ENCODE measurements at regions not wholly inside any gene's neighbourhood (a gene's known extent, or its start where the extent isn't known, plus 50 kb on each side); places are given as distances from the start of the nearest gene placed in this dataset.

DNA sequence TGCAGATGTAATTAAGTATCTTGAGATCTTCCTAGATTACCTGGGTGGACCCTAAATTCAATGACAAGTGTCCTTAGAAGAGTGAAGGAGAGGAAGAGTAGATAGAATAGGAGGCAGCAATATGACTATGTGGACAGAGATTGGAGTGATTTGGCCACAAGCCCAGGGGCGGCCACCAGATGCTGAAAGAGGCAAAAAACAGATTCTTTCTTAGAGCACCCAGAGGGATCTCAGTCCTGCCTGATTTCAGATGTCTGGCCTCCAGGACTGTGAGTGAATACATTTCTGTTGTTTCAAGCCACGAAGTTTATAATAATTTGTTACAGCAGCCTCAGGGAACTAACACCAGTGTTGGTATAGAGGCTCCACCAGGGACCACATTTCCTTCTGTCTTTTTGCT, 67.3 kb downstream of the DACT1 start:
- no peak for DNase-seq (ENCODE audit: low read depth)
- TF ChIP-seq, protein P1, sequence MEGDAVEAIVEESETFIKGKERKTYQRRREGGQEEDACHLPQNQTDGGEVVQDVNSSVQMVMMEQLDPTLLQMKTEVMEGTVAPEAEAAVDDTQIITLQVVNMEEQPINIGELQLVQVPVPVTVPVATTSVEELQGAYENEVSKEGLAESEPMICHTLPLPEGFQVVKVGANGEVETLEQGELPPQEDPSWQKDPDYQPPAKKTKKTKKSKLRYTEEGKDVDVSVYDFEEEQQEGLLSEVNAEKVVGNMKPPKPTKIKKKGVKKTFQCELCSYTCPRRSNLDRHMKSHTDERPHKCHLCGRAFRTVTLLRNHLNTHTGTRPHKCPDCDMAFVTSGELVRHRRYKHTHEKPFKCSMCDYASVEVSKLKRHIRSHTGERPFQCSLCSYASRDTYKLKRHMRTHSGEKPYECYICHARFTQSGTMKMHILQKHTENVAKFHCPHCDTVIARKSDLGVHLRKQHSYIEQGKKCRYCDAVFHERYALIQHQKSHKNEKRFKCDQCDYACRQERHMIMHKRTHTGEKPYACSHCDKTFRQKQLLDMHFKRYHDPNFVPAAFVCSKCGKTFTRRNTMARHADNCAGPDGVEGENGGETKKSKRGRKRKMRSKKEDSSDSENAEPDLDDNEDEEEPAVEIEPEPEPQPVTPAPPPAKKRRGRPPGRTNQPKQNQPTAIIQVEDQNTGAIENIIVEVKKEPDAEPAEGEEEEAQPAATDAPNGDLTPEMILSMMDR (IDR thresholded peaks at IDR 0.05; ENCODE audit: low read depth, low read length, missing control alignments): no peak
- H3K4me3 ChIP-seq (ENCODE audit: low read depth, low read length): no peak overlapping the region

DNA sequence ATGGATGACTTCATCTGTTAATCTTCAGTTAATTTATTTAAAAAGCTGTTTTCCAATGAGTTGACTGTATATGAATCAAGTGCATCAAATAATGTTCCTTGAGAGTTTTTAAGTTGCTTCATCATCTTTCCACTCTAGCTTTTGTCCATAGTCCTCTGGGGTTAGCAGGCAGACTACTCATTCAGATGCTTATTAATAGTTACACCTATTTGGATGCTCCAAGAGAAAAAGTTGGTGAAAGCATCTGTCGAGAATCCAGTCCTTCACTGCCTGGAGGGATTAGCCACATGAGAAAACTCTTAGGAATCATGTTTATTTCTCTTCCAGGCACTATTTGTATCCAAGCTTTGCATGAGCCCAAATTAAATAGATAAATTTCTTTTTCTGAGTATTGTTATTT, 70.2 kb downstream of the DACT1 start:
- TF ChIP-seq, protein P1 (IDR thresholded peaks at IDR 0.05; ENCODE audit: low read depth, low read length, missing control alignments): no peak
- no peak overlapping the region for H3K4me3 ChIP-seq (ENCODE audit: low read depth, low read length)
- no peak for DNase-seq (ENCODE audit: low read depth)

DNA sequence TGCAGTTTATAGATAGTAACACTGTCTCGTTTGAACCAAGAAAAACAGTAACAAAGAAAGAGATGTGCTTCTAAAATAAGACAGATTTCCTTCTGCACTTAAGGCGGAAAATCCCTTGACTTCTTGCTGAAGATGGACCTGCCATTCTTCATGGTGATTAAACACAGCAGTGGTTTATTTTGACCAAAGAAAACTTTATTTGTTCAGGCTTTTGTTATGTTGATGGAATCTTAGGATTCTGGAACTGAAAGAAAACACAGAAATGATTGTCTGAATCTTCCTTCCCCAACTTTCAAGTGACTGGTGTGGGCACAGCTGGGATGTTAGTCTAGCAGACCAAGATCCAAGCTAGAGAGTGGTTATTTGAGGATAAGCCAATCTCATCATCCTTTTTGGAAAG, 72.2 kb downstream of the DACT1 start:
- DNase-seq (ENCODE audit: low read depth): no peak
- no peak overlapping the region for H3K4me3 ChIP-seq (ENCODE audit: low read depth, low read length)
- TF ChIP-seq, protein P1 (IDR thresholded peaks at IDR 0.05; ENCODE audit: low read depth, low read length, missing control alignments): no peak

DNA sequence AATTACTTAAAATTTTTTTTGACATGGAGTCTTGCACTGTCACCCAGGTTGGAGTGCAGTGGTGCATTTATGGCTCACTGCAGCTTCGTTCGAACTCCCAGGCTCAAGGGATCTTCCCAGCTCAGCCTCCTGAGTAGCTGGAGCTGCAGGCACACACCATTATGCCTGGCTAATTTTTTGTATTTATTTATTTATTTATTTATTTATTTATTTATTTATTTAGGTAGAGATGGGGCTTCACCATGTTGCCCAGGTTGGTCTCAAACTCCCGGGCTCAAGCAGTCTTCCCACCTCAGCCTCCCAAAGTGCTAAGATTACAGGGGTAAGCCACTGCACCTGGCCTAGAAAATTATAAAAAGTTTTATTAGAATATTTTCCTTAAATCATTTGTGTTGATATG, 73.6 kb downstream of the DACT1 start:
- H3K4me3 ChIP-seq (ENCODE audit: low read depth, low read length): no peak overlapping the region
- TF ChIP-seq, protein P1 (IDR thresholded peaks at IDR 0.05; ENCODE audit: low read depth, low read length, missing control alignments): no peak
- no peak for DNase-seq (ENCODE audit: low read depth)

DNA sequence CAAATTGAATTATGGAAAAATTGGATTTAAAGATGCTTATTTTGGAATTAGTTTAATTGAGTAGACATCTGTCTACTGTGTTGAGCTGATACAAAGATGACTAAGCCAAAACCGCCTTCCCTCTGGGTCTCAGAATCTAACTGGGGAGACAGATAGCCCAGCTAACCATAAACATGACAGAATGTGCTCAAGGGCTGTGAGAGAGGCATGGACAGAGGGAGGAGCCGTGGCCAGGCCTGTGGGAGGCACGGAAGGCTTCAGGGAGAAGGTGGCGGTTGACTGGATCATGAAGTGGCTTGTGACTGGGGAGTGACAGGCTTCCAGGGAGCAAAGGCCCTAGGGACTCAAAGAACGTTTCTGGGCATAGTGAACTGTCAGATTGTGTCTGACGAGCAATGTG, 74.6 kb downstream of the DACT1 start:
- TF ChIP-seq, protein P1 (IDR thresholded peaks at IDR 0.05; ENCODE audit: low read depth, low read length, missing control alignments): no peak
- no peak for DNase-seq (ENCODE audit: low read depth)

DNA sequence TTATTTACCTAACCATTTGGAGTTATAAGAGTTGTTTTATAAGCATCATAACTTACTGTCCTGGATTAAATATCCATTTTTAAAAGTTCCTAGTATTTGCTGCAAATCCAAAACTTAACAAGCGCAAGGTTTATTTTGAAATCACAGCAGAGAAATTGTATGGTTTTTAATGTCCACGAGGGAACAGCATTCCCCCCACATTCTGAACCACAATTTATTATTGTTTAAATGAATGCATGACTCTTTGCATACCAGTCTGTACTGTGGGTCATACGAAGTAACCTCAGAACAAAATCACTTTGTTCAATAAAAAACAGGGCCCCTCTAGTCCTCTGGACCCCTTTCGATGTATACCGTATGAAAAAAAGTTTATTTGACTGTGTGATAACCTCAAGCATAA, 75.9 kb downstream of the DACT1 start:
- H3K4me3 ChIP-seq (ENCODE audit: low read depth, low read length): no peak overlapping the region
- TF ChIP-seq, protein P1 (IDR thresholded peaks at IDR 0.05; ENCODE audit: low read depth, low read length, missing control alignments): no peak
- no peak for DNase-seq (ENCODE audit: low read depth)

More for the DNA sequence above, 74.6 kb downstream of the DACT1 start:
- H3K4me3 ChIP-seq (ENCODE audit: low read depth, low read length): no peak overlapping the region

DNA sequence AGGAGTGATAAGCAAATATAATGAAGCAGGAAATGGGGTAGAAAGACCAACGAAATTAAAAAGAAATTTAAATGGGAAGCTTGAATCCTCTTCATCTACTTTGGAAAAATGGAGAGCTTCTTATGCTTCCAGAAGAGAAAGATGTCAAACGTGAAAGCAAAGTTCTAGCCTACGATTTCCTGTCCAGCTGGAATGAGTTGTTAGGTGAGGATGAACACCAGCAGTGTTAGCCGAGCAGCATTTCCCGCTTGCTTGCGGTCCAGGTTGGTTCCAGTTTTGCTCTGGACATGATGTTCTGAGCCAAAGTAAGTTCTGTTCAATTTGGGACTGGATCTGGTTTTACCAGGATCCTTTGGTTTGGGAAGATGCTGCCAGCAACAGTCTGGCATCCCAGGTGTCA, 78.9 kb downstream of the DACT1 start:
- DNase-seq (ENCODE audit: low read depth): no peak
- no peak overlapping the region for H3K4me3 ChIP-seq (ENCODE audit: low read depth, low read length)
- TF ChIP-seq, protein P1 (IDR thresholded peaks at IDR 0.05; ENCODE audit: low read depth, low read length, missing control alignments): no peak
